ENCODE measurements at regions not wholly inside any gene's neighbourhood (a gene's known extent, or its start where the extent isn't known, plus 50 kb on each side); places are given as distances from the start of the nearest gene placed in this dataset.

- no peak overlapping the region for H3K9ac ChIP-seq (ENCODE audit: low read length)
- peaks cover 2% of the 10 kb centered on the region for H3K27me3 Mint-ChIP-seq (ENCODE audit: low read depth, unreplicated experiment)
- FAIRE-seq (no peak), DNase-seq (ENCODE audit: low read depth) (no peak)
- H3K4me3 ChIP-seq (ENCODE audit: insufficient read depth, low read depth, low read length): no peak overlapping the region
- H3K4me1 Mint-ChIP-seq (ENCODE audit: low read depth, unreplicated experiment): no peaks in the 10 kb centered on the region
- no peaks in the 10 kb centered on the region for H3K36me3 ChIP-seq (ENCODE audit: insufficient read depth, low read length)
- H2AFZ ChIP-seq (ENCODE audit: low read depth, low read length): no peak overlapping the region
- H4K20me1 ChIP-seq (ENCODE audit: insufficient read depth, low read length): no peaks in the 10 kb centered on the region
- H3K9me3 ChIP-seq (ENCODE audit: insufficient read depth, low read depth, low read length): no peaks in the 10 kb centered on the region
- no peaks in the 10 kb centered on the region for H3K9me3 Mint-ChIP-seq (ENCODE audit: unreplicated experiment)
- H3K4me2 ChIP-seq (ENCODE audit: low read length): no peak overlapping the region
- no peak overlapping the region for H3K27ac Mint-ChIP-seq (ENCODE audit: unreplicated experiment)
- no peak overlapping the region for H3K4me3 Mint-ChIP-seq (ENCODE audit: unreplicated experiment)
- H3K79me2 ChIP-seq (ENCODE audit: insufficient read depth, low read length): no peaks in the 10 kb centered on the region
- no peaks in the 10 kb centered on the region for H3K27me3 ChIP-seq (ENCODE audit: insufficient read depth, low read length)
- H3K4me1 ChIP-seq (ENCODE audit: insufficient read depth, low read length): no peaks in the 10 kb centered on the region
- no peaks in the 10 kb centered on the region for H3K36me3 Mint-ChIP-seq (ENCODE audit: low read depth, unreplicated experiment)
- TF ChIP-seq EZH2 (IDR thresholded peaks at IDR 0.05; ENCODE audit: insufficient read depth, low read length) (no peak), CTCF (IDR thresholded peaks at IDR 0.05; ENCODE audit: insufficient read depth, low read depth, low read length) (no peak)
- H3K27ac ChIP-seq (ENCODE audit: low read depth, low read length): no peak overlapping the region
Observed at GRCh38 chr2:17122887-17123501, 395.2 kb downstream of the RAD51AP2 start.

GRCh38 chr2:17115466-17115865, 402.8 kb downstream of the RAD51AP2 start:
- Mint-ChIP-seq H3K36me3 (ENCODE audit: low read depth, unreplicated experiment) (no peaks in the 10 kb centered on the region), H3K9me3 (ENCODE audit: unreplicated experiment) (no peaks in the 10 kb centered on the region), H3K27me3 (ENCODE audit: low read depth, unreplicated experiment) (no peaks in the 10 kb centered on the region), H3K4me1 (ENCODE audit: low read depth, unreplicated experiment) (no peaks in the 10 kb centered on the region), H3K27ac (ENCODE audit: unreplicated experiment) (no peak overlapping the region), H3K4me3 (ENCODE audit: unreplicated experiment) (no peak overlapping the region)
- DNase-seq (ENCODE audit: low read depth) (no peak), FAIRE-seq (no peak)
- H2AFZ ChIP-seq (ENCODE audit: low read depth, low read length): no peak overlapping the region
- no peaks in the 10 kb centered on the region for H4K20me1 ChIP-seq (ENCODE audit: insufficient read depth, low read length)
- no peaks in the 10 kb centered on the region for H3K36me3 ChIP-seq (ENCODE audit: insufficient read depth, low read length)
- no peak overlapping the region for H3K4me3 ChIP-seq (ENCODE audit: insufficient read depth, low read depth, low read length)
- H3K79me2 ChIP-seq (ENCODE audit: insufficient read depth, low read length): no peaks in the 10 kb centered on the region
- H3K4me1 ChIP-seq (ENCODE audit: insufficient read depth, low read length): no peaks in the 10 kb centered on the region
- TF ChIP-seq EZH2 (IDR thresholded peaks at IDR 0.05; ENCODE audit: insufficient read depth, low read length) (no peak), CTCF (IDR thresholded peaks at IDR 0.05; ENCODE audit: insufficient read depth, low read depth, low read length) (no peak)
- no peak overlapping the region for H3K9ac ChIP-seq (ENCODE audit: low read length)
- no peaks in the 10 kb centered on the region for H3K9me3 ChIP-seq (ENCODE audit: insufficient read depth, low read depth, low read length)
- no peaks in the 10 kb centered on the region for H3K27me3 ChIP-seq (ENCODE audit: insufficient read depth, low read length)
- no peak overlapping the region for H3K4me2 ChIP-seq (ENCODE audit: low read length)
- H3K27ac ChIP-seq (ENCODE audit: low read depth, low read length): no peak overlapping the region

- no peaks in the 10 kb centered on the region for H3K9me3 Mint-ChIP-seq (ENCODE audit: unreplicated experiment)
- no peaks in the 10 kb centered on the region for H3K79me2 ChIP-seq (ENCODE audit: insufficient read depth, low read length)
Observed at GRCh38 chr2:17115042-17115441, 403.2 kb downstream of the RAD51AP2 start.

More at GRCh38 chr2:17115042-17115441, 403.2 kb downstream of the RAD51AP2 start:
- Histone ChIP-seq H3K4me2 (ENCODE audit: low read length) (no peak overlapping the region), H3K9ac (ENCODE audit: low read length) (no peak overlapping the region), H3K27ac (ENCODE audit: low read depth, low read length) (no peak overlapping the region), H4K20me1 (ENCODE audit: insufficient read depth, low read length) (no peaks in the 10 kb centered on the region), H3K27me3 (ENCODE audit: insufficient read depth, low read length) (no peaks in the 10 kb centered on the region), H3K4me1 (ENCODE audit: insufficient read depth, low read length) (no peaks in the 10 kb centered on the region), H3K4me3 (ENCODE audit: insufficient read depth, low read depth, low read length) (no peak overlapping the region), H3K9me3 (ENCODE audit: insufficient read depth, low read depth, low read length) (no peaks in the 10 kb centered on the region), H2AFZ (ENCODE audit: low read depth, low read length) (no peak overlapping the region), H3K36me3 (ENCODE audit: insufficient read depth, low read length) (no peaks in the 10 kb centered on the region)
- no peak overlapping the region for H3K4me3 Mint-ChIP-seq (ENCODE audit: unreplicated experiment)
- H3K27me3 Mint-ChIP-seq (ENCODE audit: low read depth, unreplicated experiment): no peaks in the 10 kb centered on the region
- FAIRE-seq (no peak), DNase-seq (ENCODE audit: low read depth) (no peak)
- H3K36me3 Mint-ChIP-seq (ENCODE audit: low read depth, unreplicated experiment): no peaks in the 10 kb centered on the region
- no peaks in the 10 kb centered on the region for H3K4me1 Mint-ChIP-seq (ENCODE audit: low read depth, unreplicated experiment)
- no peak overlapping the region for H3K27ac Mint-ChIP-seq (ENCODE audit: unreplicated experiment)
- TF ChIP-seq EZH2 (IDR thresholded peaks at IDR 0.05; ENCODE audit: insufficient read depth, low read length) (no peak), CTCF (IDR thresholded peaks at IDR 0.05; ENCODE audit: insufficient read depth, low read depth, low read length) (no peak)
